IgD-negative memory B cell (primary cell): ENCODE measurements at regions not wholly inside any gene's neighbourhood (a gene's known extent, or its start where the extent isn't known, plus 50 kb on each side); places are given as distances from the start of the nearest gene placed in this dataset.
A peak's percentile ranks its signal among the peaks of the same experiment; 100 is the strongest.
"Not testable (repeated sequence)": the region's sequence is repeated elsewhere in the genome, so short reads cannot be mapped to it uniquely, and the experiment has no call there.

Experiments used
- H3K27ac Mint-ChIP-seq, 3 donors: one replicate each; pipeline ENCODE4 v1.8.0; 2020 to 2022; ENCODE audit warnings: mild to moderate bottlenecking in 3 of 3, mixed read lengths in 3 of 3, moderate library complexity in 1 of 3
- H3K27me3 Mint-ChIP-seq: one replicate; pipeline ENCODE4 v1.8.0; 2021; ENCODE audit warnings: mixed read lengths
- H3K36me3 Mint-ChIP-seq: one replicate; pipeline ENCODE4 v1.8.0; 2020; ENCODE audit warnings: mild to moderate bottlenecking, mixed read lengths
- H3K4me1 Mint-ChIP-seq, 3 donors: one replicate each; pipeline ENCODE4 v1.8.0; 2020 to 2022; ENCODE audit warnings: mixed read lengths in 3 of 3, mild to moderate bottlenecking in 1 of 3
- H3K4me3 Mint-ChIP-seq, 4 donors: one replicate each; pipeline ENCODE4 v1.8.0; 2020 to 2022; ENCODE audit warnings: mild to moderate bottlenecking in 4 of 4, mixed read lengths in 4 of 4, moderate library complexity in 3 of 4
- H3K9me3 Mint-ChIP-seq, 3 donors: one replicate each; pipeline ENCODE4 v1.8.0; 2020 to 2021; ENCODE audit warnings: mixed read lengths in 3 of 3, mild to moderate bottlenecking in 1 of 3

DNA sequence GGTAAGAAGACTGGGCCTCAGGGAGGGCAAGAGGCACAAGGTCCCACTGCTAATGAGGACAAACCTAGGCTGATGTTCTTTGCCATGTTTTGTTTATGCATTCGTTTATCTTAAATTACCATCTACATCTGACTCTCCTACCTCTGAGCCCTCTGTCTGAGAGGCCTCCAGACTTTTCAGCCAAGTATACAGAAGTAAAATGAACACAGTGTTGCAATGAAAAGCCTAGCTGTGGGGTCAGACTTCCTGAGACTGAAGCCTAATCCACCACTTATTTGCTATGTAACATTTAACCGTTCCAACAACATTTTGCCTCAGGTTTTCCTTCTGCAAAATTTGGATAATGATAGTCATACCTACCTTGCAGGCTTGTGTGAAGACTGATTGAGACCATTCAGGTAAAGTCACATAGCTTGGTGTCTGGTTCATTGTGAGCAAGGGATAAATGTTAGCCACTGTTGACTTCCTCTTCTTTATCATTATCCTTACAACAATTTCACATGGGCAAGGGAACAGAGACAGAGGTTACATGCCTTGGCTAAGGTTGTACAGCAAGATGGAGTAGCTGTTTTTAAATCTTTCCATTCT, 374.9 kb upstream of the CLINT1 start:
- Mint-ChIP-seq H3K4me3 (no peak overlapping the region), H3K36me3 (peaks cover 6% of the 10 kb centered on the region), H3K4me1 (peaks cover 0 to 10% (median 2%) of the 10 kb centered on the region in 3 donors), H3K27me3 (peaks cover 2% of the 10 kb centered on the region), H3K9me3 (peaks cover 3% of the 10 kb centered on the region in 3 donors), H3K27ac (no peak overlapping the region)

DNA sequence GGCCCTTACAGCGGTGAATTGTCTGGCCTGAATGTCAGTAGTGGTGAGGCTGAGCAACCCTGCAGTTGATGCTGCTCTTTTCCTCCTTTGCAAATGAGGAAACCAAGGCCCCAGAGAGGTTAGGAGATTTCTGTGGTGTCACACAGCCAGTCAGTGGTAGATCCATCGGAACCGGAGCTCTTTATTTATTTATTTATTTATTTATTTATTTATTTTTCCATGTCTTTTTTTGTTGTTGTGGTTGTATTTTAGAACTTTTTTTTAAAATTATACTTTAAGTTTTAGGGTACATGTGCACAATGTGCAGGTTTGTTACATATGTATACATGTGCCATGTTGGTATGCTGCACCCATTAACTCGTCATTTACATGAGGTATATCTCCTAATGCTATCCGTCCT, 368.4 kb upstream of the CLINT1 start:
- not testable (repeated sequence) for H3K27ac Mint-ChIP-seq, H3K9me3 Mint-ChIP-seq, H3K4me1 Mint-ChIP-seq, H3K36me3 Mint-ChIP-seq, H3K4me3 Mint-ChIP-seq, H3K27me3 Mint-ChIP-seq

DNA sequence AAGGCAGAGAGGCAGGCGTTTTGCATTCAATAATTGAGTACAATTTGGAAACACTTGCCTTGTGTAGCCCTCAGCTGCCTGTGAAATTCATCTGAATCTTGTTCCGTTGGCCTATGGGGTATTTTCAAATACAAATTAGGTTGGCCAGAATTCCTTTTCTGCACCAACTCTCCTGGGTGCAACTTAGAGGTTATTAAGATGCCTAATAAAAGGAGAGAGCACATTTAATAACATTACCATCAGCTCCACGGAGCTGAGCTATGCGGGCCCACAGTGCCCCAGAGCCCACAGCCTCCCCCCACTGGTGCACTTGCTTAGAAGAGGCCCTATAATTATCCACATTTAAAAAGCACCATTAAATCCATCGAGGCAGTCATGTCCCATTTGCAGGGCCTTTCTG, 367.6 kb upstream of the CLINT1 start:
- Mint-ChIP-seq H3K27ac (no peak overlapping the region), H3K9me3 (no peaks in the 10 kb centered on the region), H3K36me3 (peaks cover 1% of the 10 kb centered on the region), H3K27me3 (peaks cover 1% of the 10 kb centered on the region), H3K4me1 (peaks cover 4 to 7% (median 4%) of the 10 kb centered on the region in 3 donors), H3K4me3 (no peak overlapping the region)

- H3K9me3 Mint-ChIP-seq, result no peaks in the 10 kb centered on the region
- H3K27me3 Mint-ChIP-seq, result peaks cover 1% of the 10 kb centered on the region
- peaks cover 3% of the 10 kb centered on the region for H3K36me3 Mint-ChIP-seq
- peaks cover 4 to 7% (median 4%) of the 10 kb centered on the region in 3 donors for H3K4me1 Mint-ChIP-seq
- H3K4me3 Mint-ChIP-seq, result no peak overlapping the region
- H3K27ac Mint-ChIP-seq, result no peak overlapping the region
These were observed 365.3 kb upstream of the CLINT1 start for GRCh38 chr5:158224253-158224652.

GRCh38 chr5:158223054-158223600, 364.2 kb upstream of the CLINT1 start:
- peaks cover 4 to 7% (median 4%) of the 10 kb centered on the region in 3 donors for H3K4me1 Mint-ChIP-seq
- H3K9me3 Mint-ChIP-seq, result no peaks in the 10 kb centered on the region
- H3K36me3 Mint-ChIP-seq, result peaks cover 3% of the 10 kb centered on the region
- H3K4me3 Mint-ChIP-seq, result no peak overlapping the region
- H3K27me3 Mint-ChIP-seq, result peaks cover 4% of the 10 kb centered on the region
- H3K27ac Mint-ChIP-seq, result no peak overlapping the region

GRCh38 chr5:158212917-158213316, 354.0 kb upstream of the CLINT1 start:
- no peaks in the 10 kb centered on the region for H3K4me1 Mint-ChIP-seq
- no peak overlapping the region for H3K4me3 Mint-ChIP-seq
- H3K36me3 Mint-ChIP-seq, result no peaks in the 10 kb centered on the region
- no peak overlapping the region for H3K27ac Mint-ChIP-seq
- H3K27me3 Mint-ChIP-seq, result peaks cover 3% of the 10 kb centered on the region
- no peaks in the 10 kb centered on the region for H3K9me3 Mint-ChIP-seq

DNA sequence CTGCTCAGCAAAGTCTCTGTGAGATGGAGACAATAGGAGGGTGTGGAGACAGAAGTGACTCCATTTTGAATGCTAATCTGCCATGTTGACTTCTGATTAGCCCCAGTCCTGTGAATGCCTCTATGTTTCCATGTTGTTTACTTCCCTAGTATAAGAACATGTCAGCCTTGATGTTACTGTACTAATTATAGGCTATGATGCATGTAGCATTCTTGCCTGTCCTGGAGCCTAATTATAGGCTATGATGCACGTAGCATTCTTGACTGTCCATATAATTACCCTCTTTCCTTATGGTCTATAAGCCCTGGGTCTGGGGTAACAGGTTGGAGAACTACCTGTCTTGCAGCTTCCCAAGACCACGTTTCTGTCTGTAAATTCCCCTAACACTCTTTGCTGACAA, 353.3 kb upstream of the CLINT1 start:
- H3K4me1 Mint-ChIP-seq, result no peaks in the 10 kb centered on the region
- H3K27me3 Mint-ChIP-seq, result peaks cover 3% of the 10 kb centered on the region
- peak overlapping the region in 1 of 3 donors; percentile 4 for H3K27ac Mint-ChIP-seq
- H3K9me3 Mint-ChIP-seq, result no peaks in the 10 kb centered on the region
- H3K36me3 Mint-ChIP-seq, result no peaks in the 10 kb centered on the region
- H3K4me3 Mint-ChIP-seq, result no peak overlapping the region

GRCh38 chr5:158209219-158209908, 350.4 kb upstream of the CLINT1 start:
- peak overlapping the region in 1 of 3 donors; percentile 54 for H3K27ac Mint-ChIP-seq
- H3K4me3 Mint-ChIP-seq, result no peak overlapping the region
- H3K36me3 Mint-ChIP-seq, result no peaks in the 10 kb centered on the region
- peaks cover 2% of the 10 kb centered on the region for H3K27me3 Mint-ChIP-seq
- H3K4me1 Mint-ChIP-seq, result no peaks in the 10 kb centered on the region
- no peaks in the 10 kb centered on the region for H3K9me3 Mint-ChIP-seq

GRCh38 chr5:158207733-158208132, 348.8 kb upstream of the CLINT1 start:
- H3K27ac Mint-ChIP-seq, result no peak overlapping the region
- no peak overlapping the region for H3K4me3 Mint-ChIP-seq
- H3K9me3 Mint-ChIP-seq, result no peaks in the 10 kb centered on the region
- H3K27me3 Mint-ChIP-seq, result peaks cover 2% of the 10 kb centered on the region
- H3K4me1 Mint-ChIP-seq, result no peaks in the 10 kb centered on the region
- H3K36me3 Mint-ChIP-seq, result no peaks in the 10 kb centered on the region

- Mint-ChIP-seq H3K9me3 (no peaks in the 10 kb centered on the region), H3K36me3 (no peaks in the 10 kb centered on the region), H3K27me3 (peaks cover 2% of the 10 kb centered on the region), H3K27ac (no peak overlapping the region), H3K4me1 (no peaks in the 10 kb centered on the region), H3K4me3 (no peak overlapping the region)
These were observed 347.0 kb upstream of the CLINT1 start for GRCh38 chr5:158205992-158206391.

GRCh38 chr5:158203261-158203660, 344.3 kb upstream of the CLINT1 start:
- no peaks in the 10 kb centered on the region for H3K36me3 Mint-ChIP-seq
- H3K27ac Mint-ChIP-seq, result no peak overlapping the region
- no peak overlapping the region for H3K4me3 Mint-ChIP-seq
- H3K27me3 Mint-ChIP-seq, result peaks cover 2% of the 10 kb centered on the region
- peaks cover 4 to 9% (median 7%) of the 10 kb centered on the region in 3 donors for H3K4me1 Mint-ChIP-seq
- H3K9me3 Mint-ChIP-seq, result no peaks in the 10 kb centered on the region

GRCh38 chr5:158202801-158203200, 343.9 kb upstream of the CLINT1 start:
- Mint-ChIP-seq H3K27ac (no peak overlapping the region), H3K4me3 (no peak overlapping the region), H3K4me1 (peaks cover 6 to 14% (median 12%) of the 10 kb centered on the region in 3 donors), H3K27me3 (peaks cover 2% of the 10 kb centered on the region), H3K36me3 (no peaks in the 10 kb centered on the region), H3K9me3 (no peaks in the 10 kb centered on the region)

DNA sequence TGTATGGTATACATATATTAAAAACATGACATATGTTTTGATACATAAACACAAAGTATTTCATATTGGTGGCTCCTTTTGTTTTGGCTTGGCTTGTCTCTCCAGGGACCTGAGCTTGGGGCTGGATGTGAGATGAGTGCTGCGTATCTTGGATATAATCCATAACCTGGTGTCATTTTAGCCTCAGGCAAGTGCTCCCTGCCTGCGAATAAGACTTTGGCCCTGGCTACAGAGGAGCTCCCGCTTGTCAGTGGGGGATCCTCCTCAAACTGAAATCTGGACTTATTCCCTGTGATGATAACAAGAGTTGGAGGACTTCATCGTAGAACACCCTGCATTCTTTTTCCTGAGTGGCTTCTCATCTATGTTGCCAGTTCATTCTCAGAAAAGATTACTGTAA, 341.7 kb upstream of the CLINT1 start:
- Mint-ChIP-seq H3K27me3 (peaks cover 2% of the 10 kb centered on the region), H3K27ac (no peak overlapping the region), H3K9me3 (no peaks in the 10 kb centered on the region), H3K36me3 (no peaks in the 10 kb centered on the region), H3K4me3 (no peak overlapping the region), H3K4me1 (peaks cover 12 to 28% (median 20%) of the 10 kb centered on the region in 3 donors)

DNA sequence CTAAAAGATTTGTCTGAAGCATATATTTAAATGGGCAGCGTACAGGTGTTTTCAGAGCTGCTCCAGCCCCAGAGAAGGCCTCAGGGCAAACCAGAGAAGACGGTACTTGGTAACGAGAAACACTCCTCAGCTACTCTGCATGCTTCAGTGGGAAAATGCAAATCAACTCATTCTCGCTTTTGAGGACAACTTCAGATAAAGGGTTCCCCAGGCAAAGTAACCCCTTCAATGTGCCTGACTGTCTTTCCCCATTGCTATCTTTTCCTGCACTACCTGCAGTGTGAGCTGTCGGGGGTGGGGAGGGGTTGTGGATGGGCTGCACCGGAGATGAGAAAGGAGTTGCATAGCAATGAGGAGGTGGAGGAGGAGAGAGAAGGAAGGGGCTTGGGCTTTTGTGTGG, 339.7 kb upstream of the CLINT1 start:
- Mint-ChIP-seq H3K27ac (peak overlapping the region in 1 of 3 donors; percentile 38), H3K9me3 (no peaks in the 10 kb centered on the region), H3K4me1 (peaks cover 27 to 41% (median 33%) of the 10 kb centered on the region in 3 donors), H3K27me3 (peaks cover 4% of the 10 kb centered on the region), H3K4me3 (peak overlapping the region in 2 of 4 donors; percentile 67 to 74), H3K36me3 (no peaks in the 10 kb centered on the region)

DNA sequence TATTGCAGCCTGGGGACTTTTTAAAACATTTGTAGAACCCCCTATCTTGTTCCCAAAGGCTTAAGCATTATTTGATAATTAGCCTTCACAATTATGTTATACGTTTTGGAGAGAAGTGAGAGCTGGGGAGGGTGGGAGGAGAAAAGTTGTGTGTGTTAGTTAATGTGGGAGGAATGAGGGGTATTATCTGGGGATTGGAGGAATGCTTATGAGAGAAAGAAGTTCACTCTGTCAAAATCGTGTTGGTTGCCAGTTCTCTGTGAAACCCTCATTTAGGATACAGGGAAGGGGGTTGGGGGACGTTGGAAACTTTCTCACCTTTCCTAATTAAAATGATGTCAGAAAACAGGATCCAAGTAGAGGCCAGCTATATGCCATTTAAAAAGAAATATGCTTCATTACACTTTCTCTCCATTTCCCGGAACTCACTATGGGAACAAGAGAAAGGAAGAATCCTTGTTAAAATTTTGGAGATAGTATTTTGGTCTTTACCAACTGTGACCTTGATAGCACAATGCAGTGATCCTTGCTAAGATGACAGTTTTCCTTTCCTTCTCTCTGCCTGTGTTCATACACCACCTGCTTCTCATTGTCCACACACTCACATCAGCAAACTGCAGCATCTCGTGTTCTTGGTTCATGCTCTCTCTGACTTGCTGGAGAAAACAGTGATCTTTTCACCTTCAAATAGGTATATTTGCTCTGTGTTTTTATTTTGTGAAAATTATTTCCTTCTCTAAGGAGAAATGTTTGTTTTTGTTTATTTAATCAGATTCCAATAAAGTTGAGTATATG, 336.7 kb upstream of the CLINT1 start:
- no peak overlapping the region for H3K27ac Mint-ChIP-seq

More for the DNA sequence above, 336.7 kb upstream of the CLINT1 start:
- peaks cover 29 to 41% (median 33%) of the 10 kb centered on the region in 3 donors for H3K4me1 Mint-ChIP-seq
- no peaks in the 10 kb centered on the region for H3K36me3 Mint-ChIP-seq
- no peak overlapping the region for H3K4me3 Mint-ChIP-seq
- H3K9me3 Mint-ChIP-seq, result peaks cover 0 to 1% (median 0%) of the 10 kb centered on the region in 3 donors
- peaks cover 4% of the 10 kb centered on the region for H3K27me3 Mint-ChIP-seq
